ENCODE measurements at regions not wholly inside any gene's neighbourhood (a gene's known extent, or its start where the extent isn't known, plus 50 kb on each side); places are given as distances from the start of the nearest gene placed in this dataset.

DNA sequence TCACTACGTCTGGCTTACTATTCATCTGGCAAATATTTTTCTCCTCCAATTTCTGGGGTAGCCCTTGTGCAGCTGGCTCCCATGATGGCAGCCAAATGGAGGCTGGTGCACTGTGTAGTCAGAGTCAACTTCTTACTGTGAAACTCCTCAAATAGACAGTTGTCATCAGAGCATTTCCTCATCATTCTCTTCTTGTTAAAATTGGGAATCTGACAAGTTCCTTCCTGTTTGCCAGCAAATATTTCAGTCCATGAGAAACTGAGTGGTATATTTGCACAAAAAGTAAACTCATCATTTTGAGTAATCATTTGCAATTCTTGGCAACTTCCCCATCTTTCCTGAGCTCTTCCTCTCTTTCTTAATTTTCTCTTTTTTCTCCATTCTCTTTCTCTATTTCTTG lies 394.9 kb upstream of the RGS17 start (continued):
- TF ChIP-seq RAD21 (IDR thresholded peaks at IDR 0.05 in 1 of 2, conservative IDR thresholded peaks at IDR 0.05 in 1 of 2; ENCODE audit: low read depth in 2 of 2, low read length in 2 of 2) (no peak), TBP (IDR thresholded peaks at IDR 0.05; ENCODE audit: low read depth, low read length) (no peak), EGR1 (IDR thresholded peaks at IDR 0.05; ENCODE audit: borderline replicate concordance, low read depth, low read length) (no peak), SP1 (IDR thresholded peaks at IDR 0.05; ENCODE audit: low read depth, low read length) (no peak), MAX (IDR thresholded peaks at IDR 0.05) (no peak), EZH2 (IDR thresholded peaks at IDR 0.05; ENCODE audit: low read depth, low read length, severe bottlenecking) (no peak), NRF1 (IDR thresholded peaks at IDR 0.05; ENCODE audit: low read depth, low read length) (no peak)
